ENCODE measurements at regions not wholly inside any gene's neighbourhood (a gene's known extent, or its start where the extent isn't known, plus 50 kb on each side); places are given as distances from the start of the nearest gene placed in this dataset.

- no peaks in the 10 kb centered on the region for H3K27me3 ChIP-seq (replicated peaks; ENCODE audit: insufficient read depth, low read depth, low read length, poor library complexity)
- no peak for DNase-seq (ENCODE audit: low spot score)
- BruUV-seq (replicated peaks), result no TSS peak
- ChIA-PET CTCF (no interaction called here), POLR2A (ENCODE audit: low non-redundant PET) (no interaction called here)
- no peak overlapping the region for H3K27ac ChIP-seq (ENCODE audit: low read depth, low read length, poor library complexity, severe bottlenecking)
- no peak overlapping the region for H3K4me3 ChIP-seq (ENCODE audit: low read depth, low read length, poor library complexity, severe bottlenecking)
- intact Hi-C loops (cut with micrococcal nuclease; ENCODE audit: unreplicated experiment), result no loop called here
- no peaks in the 10 kb centered on the region for H3K36me3 ChIP-seq (ENCODE audit: insufficient read depth, low read length, poor library complexity, severe bottlenecking)
- no peaks in the 10 kb centered on the region for H3K9me3 ChIP-seq (ENCODE audit: low read depth, low read length, poor library complexity, severe bottlenecking)
- H3K4me1 ChIP-seq (ENCODE audit: insufficient read depth, low read length, poor library complexity, severe bottlenecking), result no peaks in the 10 kb centered on the region
- TF ChIP-seq EZH2 (IDR thresholded peaks at IDR 0.05; ENCODE audit: borderline replicate concordance, low read depth, low read length, poor library complexity, severe bottlenecking), result no peak
- no peak for TF ChIP-seq CTCF (conservative IDR thresholded peaks at IDR 0.05; ENCODE audit: low read depth, low read length)
These were observed 447.1 kb downstream of the TMEM182 start for GRCh38 chr2:103208916-103209315.

- BruUV-seq (replicated peaks), result no TSS peak
- Histone ChIP-seq H3K4me3 (ENCODE audit: low read depth, low read length, poor library complexity, severe bottlenecking) (no peak overlapping the region), H3K27me3 (replicated peaks; ENCODE audit: insufficient read depth, low read depth, low read length, poor library complexity) (no peaks in the 10 kb centered on the region), H3K4me1 (ENCODE audit: insufficient read depth, low read length, poor library complexity, severe bottlenecking) (no peaks in the 10 kb centered on the region), H3K36me3 (ENCODE audit: insufficient read depth, low read length, poor library complexity, severe bottlenecking) (no peaks in the 10 kb centered on the region), H3K9me3 (ENCODE audit: low read depth, low read length, poor library complexity, severe bottlenecking) (peaks cover 6% of the 10 kb centered on the region), H3K27ac (ENCODE audit: low read depth, low read length, poor library complexity, severe bottlenecking) (no peak overlapping the region)
- DNase-seq (ENCODE audit: low spot score), result no peak
- ChIA-PET CTCF (no interaction called here), POLR2A (ENCODE audit: low non-redundant PET) (no interaction called here)
- intact Hi-C loops (cut with micrococcal nuclease; ENCODE audit: unreplicated experiment), result no loop called here
- TF ChIP-seq EZH2 (IDR thresholded peaks at IDR 0.05; ENCODE audit: borderline replicate concordance, low read depth, low read length, poor library complexity, severe bottlenecking) (no peak), CTCF (conservative IDR thresholded peaks at IDR 0.05; ENCODE audit: low read depth, low read length) (no peak)
These were observed 451.3 kb downstream of the TMEM182 start for GRCh38 chr2:103213028-103213542.

- H3K27ac ChIP-seq (ENCODE audit: low read depth, low read length, poor library complexity, severe bottlenecking), result no peak overlapping the region
- BruUV-seq (replicated peaks), result no TSS peak
- intact Hi-C loops (cut with micrococcal nuclease; ENCODE audit: unreplicated experiment), result no loop called here
- TF ChIP-seq EZH2 (IDR thresholded peaks at IDR 0.05; ENCODE audit: borderline replicate concordance, low read depth, low read length, poor library complexity, severe bottlenecking), result no peak
- TF ChIP-seq CTCF (conservative IDR thresholded peaks at IDR 0.05; ENCODE audit: low read depth, low read length), result no peak
- H3K4me3 ChIP-seq (ENCODE audit: low read depth, low read length, poor library complexity, severe bottlenecking), result no peak overlapping the region
- H3K27me3 ChIP-seq (replicated peaks; ENCODE audit: insufficient read depth, low read depth, low read length, poor library complexity), result no peaks in the 10 kb centered on the region
- ChIA-PET CTCF (no interaction called here), POLR2A (ENCODE audit: low non-redundant PET) (no interaction called here)
- no peaks in the 10 kb centered on the region for H3K36me3 ChIP-seq (ENCODE audit: insufficient read depth, low read length, poor library complexity, severe bottlenecking)
- DNase-seq (ENCODE audit: low spot score), result no peak
- H3K9me3 ChIP-seq (ENCODE audit: low read depth, low read length, poor library complexity, severe bottlenecking), result peaks cover 10% of the 10 kb centered on the region
- no peaks in the 10 kb centered on the region for H3K4me1 ChIP-seq (ENCODE audit: insufficient read depth, low read length, poor library complexity, severe bottlenecking)
These were observed 456.7 kb downstream of the TMEM182 start for GRCh38 chr2:103218516-103218915.
